ENCODE measurements at regions not wholly inside any gene's neighbourhood (a gene's known extent, or its start where the extent isn't known, plus 50 kb on each side); places are given as distances from the start of the nearest gene placed in this dataset.

- no peak for TF ChIP-seq ZBTB34 (CRISPR knock-in tag; IDR thresholded peaks at IDR 0.05)
- TF ChIP-seq MXD4 (CRISPR knock-in tag; IDR thresholded peaks at IDR 0.05): no peak
- no peak for TF ChIP-seq YEATS4 (CRISPR knock-in tag; IDR thresholded peaks at IDR 0.05; ENCODE audit: borderline replicate concordance)
- no peak; the same call in 1 of the 2 replicates for TF ChIP-seq STAG1 (CRISPR knock-in tag; IDR thresholded peaks at IDR 0.05)
- TF ChIP-seq ZBTB8A (CRISPR knock-in tag; IDR thresholded peaks at IDR 0.05; ENCODE audit: borderline replicate concordance, low read depth): no peak
- no peak for TF ChIP-seq LBX2 (CRISPR knock-in tag; IDR thresholded peaks at IDR 0.05; ENCODE audit: borderline replicate concordance)
- no peak for TF ChIP-seq DMTF1 (CRISPR knock-in tag; IDR thresholded peaks at IDR 0.05)
- no peak for TF ChIP-seq SRSF9 (IDR thresholded peaks at IDR 0.05; ENCODE audit: borderline replicate concordance, insufficient read depth, low read depth, low read length, poor library complexity, severe bottlenecking)
- no peak for TF ChIP-seq LCORL (IDR thresholded peaks at IDR 0.05)
- no peak for TF ChIP-seq LCORL (CRISPR knock-in tag; IDR thresholded peaks at IDR 0.05)
Observed at GRCh38 chr20:52469128-52469527, 277.5 kb upstream of the ZFP64 start (continued).

- no peaks in the 10 kb centered on the region for H4K20me1 ChIP-seq (ENCODE audit: insufficient read depth, low read length)
- WGBS (ENCODE audit: low lambda C conversion rate): 31% methylated on average over 6 of the region's 6 CpGs
- no peaks in the 10 kb centered on the region for H3K79me2 ChIP-seq (ENCODE audit: insufficient read depth, low read length)
- no peaks in the 10 kb centered on the region for H3K9me3 ChIP-seq (ENCODE audit: low read length)
- no peak for DNase-seq (ENCODE audit: low spot score)
- H3K9ac ChIP-seq (ENCODE audit: insufficient read depth, low read depth, low read length): no peak overlapping the region
- ATAC-seq: no peak
- 0 out of 5 replicates have a peak, but pooled peaks cover 0 to 4% of the 10 kb centered on the region in 2 experiments for H3K27me3 ChIP-seq (ENCODE audit: control insufficient read depth in 1 of 2, insufficient read depth in 2 of 2, low read length in 2 of 2)
- H3K4me1 ChIP-seq (ENCODE audit: insufficient read depth, low read length): no peaks in the 10 kb centered on the region
- intact Hi-C loops (cut with micrococcal nuclease; ENCODE audit: unreplicated experiment) (no loop called here), in situ Hi-C loops (cut with HindIII; ENCODE audit: extremely low pct_ligation_motif_present, low pct_unique_long_range_greater_than_20kb) (no loop called here)
- no peak overlapping the region for H3K4me2 ChIP-seq (ENCODE audit: low read depth, low read length)
- no peak for FAIRE-seq
- ChIA-PET CTCF (ENCODE audit: low intra/inter-chr PET ratio, low total read pairs) (no interaction called here), POLR2A (no interaction called here)
- BruUV-seq (replicated peaks): no TSS peak
- no peak overlapping the region for H3K4me3 ChIP-seq (replicated peaks in 1 of 3; ENCODE audit: insufficient read depth in 1 of 3, low read depth in 2 of 3, low read length in 3 of 3)
- no peaks in the 10 kb centered on the region for H3K36me3 ChIP-seq (replicated peaks in 1 of 2; ENCODE audit: control insufficient read depth in 1 of 2, insufficient read depth in 2 of 2, low read length in 2 of 2)
- no peak overlapping the region for H2AFZ ChIP-seq (ENCODE audit: low read length)
- H3K27ac ChIP-seq (ENCODE audit: extremely low read length, insufficient read depth, low read length): no peak overlapping the region
- no peak for TF ChIP-seq HMG20B (CRISPR knock-in tag; conservative IDR thresholded peaks at IDR 0.05)
- TF ChIP-seq IRF1 (CRISPR knock-in tag; IDR thresholded peaks at IDR 0.05; ENCODE audit: low read depth): no peak
- TF ChIP-seq PRDM4 (CRISPR knock-in tag; IDR thresholded peaks at IDR 0.05; ENCODE audit: borderline replicate concordance): no peak
- TF ChIP-seq E2F2 (CRISPR knock-in tag; IDR thresholded peaks at IDR 0.05; ENCODE audit: borderline replicate concordance): no peak
- TF ChIP-seq HNRNPLL (IDR thresholded peaks at IDR 0.05; ENCODE audit: low read depth, low read length, poor library complexity, severe bottlenecking): no peak
Observed at GRCh38 chr20:52465991-52466390, 274.4 kb upstream of the ZFP64 start.
